ENCODE measurements at regions not wholly inside any gene's neighbourhood (a gene's known extent, or its start where the extent isn't known, plus 50 kb on each side); places are given as distances from the start of the nearest gene placed in this dataset.

DNA sequence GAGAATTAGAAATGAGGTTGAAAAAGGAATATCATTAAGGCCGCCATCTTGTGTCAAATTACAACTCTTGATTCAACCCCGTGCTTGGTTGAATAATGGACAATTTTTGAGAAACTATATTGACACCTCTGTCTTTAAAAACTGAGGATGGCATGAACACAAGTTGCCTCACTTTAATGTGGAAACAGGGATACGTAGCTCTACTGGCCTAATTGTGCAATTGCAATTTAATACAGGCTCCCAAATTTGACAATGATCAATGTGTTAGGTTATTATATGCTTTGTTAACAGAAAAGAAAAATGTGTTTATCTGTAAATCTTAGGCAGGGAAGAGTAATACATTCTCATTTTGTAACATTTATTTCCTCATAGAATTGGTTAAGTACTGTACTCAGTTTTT, 77.1 kb upstream of the MCTP2 start (continued):
- no peak for TF ChIP-seq CHD7 (IDR thresholded peaks at IDR 0.05; ENCODE audit: low read depth, low read length)

All from K562 (cell line).